ENCODE measurements at regions not wholly inside any gene's neighbourhood (a gene's known extent, or its start where the extent isn't known, plus 50 kb on each side); places are given as distances from the start of the nearest gene placed in this dataset.

- no peak overlapping the region for H3K9ac ChIP-seq (ENCODE audit: low read depth, low read length)
- H4K91ac ChIP-seq (ENCODE audit: insufficient read depth, low read depth, low read length): peak overlapping the region; percentile 68
- peak overlapping the region; percentile 31 for H2BK5ac ChIP-seq (ENCODE audit: low read depth, low read length, poor library complexity, severe bottlenecking)
- CTCF ChIA-PET: interaction anchor here (0.5 kb wide), 1 partner anchor 1127 kb away, joined by 3 read pairs; no protein-coding TSS in a partner anchor
- POLR2A ChIA-PET (ENCODE audit: unreplicated experiment): no interaction called here
- no peak overlapping the region for H3K4me3 ChIP-seq (ENCODE audit: insufficient read depth, low read depth, low read length)
- H2AK9ac ChIP-seq (replicated peaks; ENCODE audit: low read depth, low read length, poor library complexity): peak overlapping the region; percentile 92
- no peak for DNase-seq
- H3K27me3 ChIP-seq (ENCODE audit: control insufficient read depth, insufficient read depth, low read length): no peaks in the 10 kb centered on the region; the same call in 1 of the 2 replicates
- peak overlapping the region; percentile 81 for H3K14ac ChIP-seq (replicated peaks; ENCODE audit: low read depth, low read length)
- peaks cover 5% of the 10 kb centered on the region for H3K9me1 ChIP-seq (ENCODE audit: insufficient read depth, low read length)
- H2BK120ac ChIP-seq (ENCODE audit: low read depth, low read length): peak overlapping the region; percentile 90
- intact Hi-C loops (cut with micrococcal nuclease) (no loop called here), dilution Hi-C loops (cut with HindIII; ENCODE audit: low sequenced_read_pairs, unreplicated experiment) (no loop called here), in situ Hi-C loops (cut with MboI; ENCODE audit: low sequenced_read_pairs) (no loop called here)
- peak overlapping the region; percentile 83 for H3K4ac ChIP-seq (ENCODE audit: low read depth, low read length)
- peaks cover 0 to 23% of the 10 kb centered on the region in 2 experiments; a peak in 2 of 4 replicates for H3K79me1 ChIP-seq (ENCODE audit: low read depth in 1 of 2, low read length in 2 of 2)
- H3K23ac ChIP-seq (ENCODE audit: low read depth, low read length): no peak overlapping the region
- ATAC-seq (ENCODE audit: low read depth): peak; percentile 8; the same call in 1 of the 2 replicates
- H3K4me1 ChIP-seq (ENCODE audit: control insufficient read depth, insufficient read depth, low read length): peaks cover 8% of the 10 kb centered on the region
- no TSS peak for BruUV-seq (replicated peaks)
- no peaks in the 10 kb centered on the region for H4K20me1 ChIP-seq (ENCODE audit: insufficient read depth, low read length)
- H3K9me3 ChIP-seq (ENCODE audit: control insufficient read depth, insufficient read depth, low read length): no peaks in the 10 kb centered on the region
- peak overlapping the region; percentile 66; the same call in 1 of the 2 replicates for H3K18ac ChIP-seq (ENCODE audit: low read depth, low read length)
- no peak overlapping the region for H3K4me2 ChIP-seq (ENCODE audit: low read depth, low read length)
- peak overlapping the region; percentile 83; the same call in 2 of the 3 replicates for H2BK15ac ChIP-seq (ENCODE audit: low read depth, low read length)
- no peaks in the 10 kb centered on the region for H3K36me3 ChIP-seq (ENCODE audit: control insufficient read depth, insufficient read depth, low read length)
- peak overlapping the region; percentile 10; the same call in 1 of the 2 replicates for H4K5ac ChIP-seq (ENCODE audit: low read depth, low read length)
- peak overlapping the region; percentile 2; the same call in 1 of the 2 replicates for H3K27ac ChIP-seq (ENCODE audit: insufficient read depth, low read length)
- peak overlapping the region; percentile 82 for H2AFZ ChIP-seq (replicated peaks; ENCODE audit: low read length, poor library complexity)
- 67% methylated on average over 1 of the region's 3 CpGs; no CpG with 5 or more reads in 1 of the 2 experiments for WGBS, 2 experiments (ENCODE audit: extremely low coverage in 2 of 2, insufficient read length in 1 of 2)
- H2BK20ac ChIP-seq (ENCODE audit: low read depth, low read length): peak overlapping the region; percentile 83
- TF ChIP-seq BHLHE40 (IDR thresholded peaks at IDR 0.05; ENCODE audit: low read depth, low read length) (no peak), USF2 (IDR thresholded peaks at IDR 0.05; ENCODE audit: low read depth, low read length) (no peak), MAFK (IDR thresholded peaks at IDR 0.05; ENCODE audit: low read depth, low read length) (no peak), POLR2A (IDR thresholded peaks at IDR 0.05; ENCODE audit: low read depth, low read length) (no peak), RAD21 (IDR thresholded peaks at IDR 0.05; ENCODE audit: low read length) (no peak), CHD1 (IDR thresholded peaks at IDR 0.05; ENCODE audit: low read depth, low read length) (no peak), ELK1 (IDR thresholded peaks at IDR 0.05; ENCODE audit: borderline replicate concordance, low read depth, low read length) (no peak), FOS (IDR thresholded peaks at IDR 0.05; ENCODE audit: low read depth, low read length) (no peak), MXI1 (IDR thresholded peaks at IDR 0.05; ENCODE audit: borderline replicate concordance, low read depth, low read length) (no peak)
- peak overlapping the region; percentile 18; the same call in 1 of the 2 replicates for H3K56ac ChIP-seq (ENCODE audit: extremely low read depth, insufficient read depth, low read length)
- peak overlapping the region; percentile 80 for H2AK5ac ChIP-seq (ENCODE audit: low read depth, low read length)
- peak overlapping the region; percentile 51 to 69; a peak in 1 of 4 replicates for H4K8ac ChIP-seq (ENCODE audit: low read depth in 2 of 2, low read length in 2 of 2)
Observed at GRCh38 chrX:65601126-65601525, 66.3 kb upstream of the MSN start.
